ENCODE measurements at regions not wholly inside any gene's neighbourhood (a gene's known extent, or its start where the extent isn't known, plus 50 kb on each side); places are given as distances from the start of the nearest gene placed in this dataset.

DNA sequence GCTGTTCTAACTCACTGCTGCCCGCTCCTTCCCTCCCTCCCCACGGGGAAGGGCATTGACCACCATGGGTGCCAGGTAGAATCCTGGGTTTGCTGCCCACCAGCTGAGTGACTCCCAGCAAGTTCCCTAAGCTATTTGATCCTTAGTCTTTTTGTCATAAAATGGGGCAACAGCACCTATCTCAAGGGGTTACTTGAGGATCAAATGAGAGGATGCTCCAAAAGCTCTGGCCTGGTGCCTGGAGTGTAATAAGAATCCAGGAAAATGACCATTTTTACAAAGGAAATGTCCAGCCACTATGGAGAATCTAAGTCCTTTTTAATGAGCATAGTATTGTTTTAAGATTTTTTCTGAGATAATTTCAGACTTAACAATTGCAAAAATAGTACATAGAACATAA, 61.4 kb upstream of the CMKLR1 start:
- TF ChIP-seq, protein P1, sequence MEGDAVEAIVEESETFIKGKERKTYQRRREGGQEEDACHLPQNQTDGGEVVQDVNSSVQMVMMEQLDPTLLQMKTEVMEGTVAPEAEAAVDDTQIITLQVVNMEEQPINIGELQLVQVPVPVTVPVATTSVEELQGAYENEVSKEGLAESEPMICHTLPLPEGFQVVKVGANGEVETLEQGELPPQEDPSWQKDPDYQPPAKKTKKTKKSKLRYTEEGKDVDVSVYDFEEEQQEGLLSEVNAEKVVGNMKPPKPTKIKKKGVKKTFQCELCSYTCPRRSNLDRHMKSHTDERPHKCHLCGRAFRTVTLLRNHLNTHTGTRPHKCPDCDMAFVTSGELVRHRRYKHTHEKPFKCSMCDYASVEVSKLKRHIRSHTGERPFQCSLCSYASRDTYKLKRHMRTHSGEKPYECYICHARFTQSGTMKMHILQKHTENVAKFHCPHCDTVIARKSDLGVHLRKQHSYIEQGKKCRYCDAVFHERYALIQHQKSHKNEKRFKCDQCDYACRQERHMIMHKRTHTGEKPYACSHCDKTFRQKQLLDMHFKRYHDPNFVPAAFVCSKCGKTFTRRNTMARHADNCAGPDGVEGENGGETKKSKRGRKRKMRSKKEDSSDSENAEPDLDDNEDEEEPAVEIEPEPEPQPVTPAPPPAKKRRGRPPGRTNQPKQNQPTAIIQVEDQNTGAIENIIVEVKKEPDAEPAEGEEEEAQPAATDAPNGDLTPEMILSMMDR (conservative IDR thresholded peaks at IDR 0.05 in 1 of 2, IDR thresholded peaks at IDR 0.05 in 1 of 2; ENCODE audit: low read depth in 1 of 2, low read length in 2 of 2) = no peak
- no peak for TF ChIP-seq EZH2 (IDR thresholded peaks at IDR 0.05; ENCODE audit: low read length, missing control alignments)
